Astrocyte of the cerebellum (primary cell): ENCODE measurements at regions not wholly inside any gene's neighbourhood (a gene's known extent, or its start where the extent isn't known, plus 50 kb on each side); places are given as distances from the start of the nearest gene placed in this dataset.
"Not testable (repeated sequence)": the region's sequence is repeated elsewhere in the genome, so short reads cannot be mapped to it uniquely, and the experiment has no call there.

Source experiments
- DNase-seq: peaks from one replicate; pipeline ENCODE4 v3.0.0-alpha.2; 2011; ENCODE audit warnings: low read depth
- H3K4me3 ChIP-seq: 2 replicates; pipeline ENCODE4 v1.5.1; 2011; ENCODE audit warnings: mild to moderate bottlenecking, low read depth, low read length, moderate library complexity
- CTCF ChIP-seq: IDR thresholded peaks from 2 replicates; pipeline ENCODE4 v1.5.1; 2012; ENCODE audit warnings: low read length, low read depth, moderate library complexity, mild to moderate bottlenecking; ENCODE audit errors: missing control alignments
- in situ Hi-C: cut with HindIII; loops from 2 replicates; pipeline ENCODE4 v1.10.0; 2017; ENCODE audit warnings: low sequenced_read_pairs

DNA sequence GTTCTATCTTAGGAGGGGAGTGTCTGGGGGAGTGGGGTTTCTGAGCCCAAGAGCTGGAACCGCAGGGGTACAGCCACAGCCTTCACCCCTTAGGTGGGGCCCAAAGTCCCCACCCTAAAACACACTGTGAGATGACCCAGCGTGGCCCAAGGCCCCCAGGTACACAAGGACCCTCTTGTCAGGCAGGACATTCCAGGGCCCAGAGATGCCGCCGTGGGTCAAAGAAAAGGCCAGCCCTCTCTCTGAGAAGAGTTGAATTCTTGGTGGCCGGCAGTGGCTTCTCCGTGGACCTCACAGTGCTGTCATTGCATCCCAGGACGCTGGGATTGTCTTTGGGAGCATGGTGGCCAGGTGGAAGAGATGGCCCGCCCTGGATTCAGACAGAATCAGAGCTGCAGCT, 176.3 kb upstream of the C1orf174 start:
- H3K4me3 ChIP-seq: no peak overlapping the region
- in situ Hi-C loops: no loop called here
- no peak for TF ChIP-seq CTCF
- DNase-seq: no peak

- H3K4me3 ChIP-seq, DNase-seq, in situ Hi-C loops: not testable (repeated sequence)
These were observed 178.3 kb upstream of the C1orf174 start for GRCh38 chr1:4078091-4078962.

GRCh38 chr1:4079815-4080214, 179.7 kb upstream of the C1orf174 start:
- H3K4me3 ChIP-seq: no peak overlapping the region
- in situ Hi-C loops: no loop called here
- TF ChIP-seq CTCF: no peak
- no peak for DNase-seq

- no peak for TF ChIP-seq CTCF
- H3K4me3 ChIP-seq: no peak overlapping the region
- DNase-seq: no peak
- in situ Hi-C loops: no loop called here
These were observed 182.0 kb upstream of the C1orf174 start for GRCh38 chr1:4081806-4082711.

DNA sequence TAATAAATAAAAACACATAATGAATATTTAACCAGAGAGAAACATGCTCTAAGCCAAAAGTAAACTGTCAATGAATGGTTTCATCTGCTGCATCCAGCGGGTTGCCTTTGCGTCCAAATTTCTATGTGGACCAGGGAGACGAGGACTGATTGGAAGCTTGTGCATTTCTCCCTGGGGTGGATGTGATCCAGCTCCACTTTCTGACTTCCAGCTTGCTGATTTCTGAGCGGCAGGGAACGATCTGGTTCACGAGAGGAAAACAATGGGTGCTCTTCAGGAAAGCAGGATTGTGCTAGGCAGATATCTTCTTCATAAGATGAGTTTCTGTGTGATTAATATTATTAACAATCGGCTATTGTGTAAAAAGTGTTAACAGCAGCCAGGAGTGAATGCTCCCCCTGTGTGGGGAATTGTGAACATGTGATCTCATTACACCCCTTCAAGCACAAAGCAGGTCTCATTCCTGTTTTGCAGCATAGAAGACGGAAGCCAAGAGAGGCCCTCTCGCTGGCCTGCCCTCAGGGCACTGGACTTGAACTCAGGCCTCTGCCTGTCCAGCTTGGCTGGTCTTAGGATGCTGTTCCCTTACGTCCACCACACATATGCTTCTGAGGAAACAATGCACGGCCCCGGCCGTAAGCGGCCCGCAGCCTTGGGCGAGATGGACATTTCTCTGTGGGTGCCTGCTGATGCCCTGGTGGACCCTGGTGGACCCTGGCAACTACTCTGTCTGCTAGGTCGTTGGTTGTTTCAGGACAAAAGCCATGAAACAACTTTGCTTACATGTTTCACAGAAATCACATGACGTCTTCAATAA, 183.4 kb upstream of the C1orf174 start:
- no peak for TF ChIP-seq CTCF
- in situ Hi-C loops: no loop called here
- DNase-seq: no peak
- H3K4me3 ChIP-seq: no peak overlapping the region

DNA sequence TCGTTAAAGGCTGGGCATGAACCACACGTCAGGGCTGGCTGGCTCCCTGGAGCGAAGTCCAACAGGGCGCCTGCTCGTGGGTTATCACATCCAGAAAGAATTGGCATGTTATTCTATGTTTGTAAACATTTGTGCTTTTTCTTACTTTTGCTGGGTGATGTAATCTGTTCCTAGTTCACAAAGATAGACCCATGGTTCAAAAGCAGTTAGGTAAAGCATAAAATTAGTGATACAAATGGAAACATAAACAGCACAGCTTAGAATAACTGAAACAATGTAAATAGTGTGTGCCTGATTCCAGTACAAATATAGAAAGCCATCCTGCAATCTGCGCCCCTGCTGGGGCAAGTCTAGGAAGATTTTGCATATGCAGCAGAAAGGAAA, 184.0 kb upstream of the C1orf174 start:
- in situ Hi-C loops: no loop called here

More for the DNA sequence above, 184.0 kb upstream of the C1orf174 start:
- no peak for DNase-seq
- H3K4me3 ChIP-seq: no peak overlapping the region
- no peak for TF ChIP-seq CTCF
